Liver (tissue), 8 donors: ENCODE measurements at regions not wholly inside any gene's neighbourhood (a gene's known extent, or its start where the extent isn't known, plus 50 kb on each side); places are given as distances from the start of the nearest gene placed in this dataset.

ENCODE experiments used
- DNase-seq: peaks from one replicate; pipeline ENCODE4 v3.0.0-alpha.2; 2017; ENCODE audit warnings: low spot score
- H3K27ac ChIP-seq, 2 donors: one replicate each; pipeline ENCODE4 v1.7.0; 2013; ENCODE audit warnings: inconsistent platforms in 2 of 2, low read length in 2 of 2, control low read depth in 1 of 2, low read depth in 1 of 2, mild to moderate bottlenecking in 1 of 2
- H3K27me3 ChIP-seq, 4 donors: one replicate each; pipeline versions ENCODE4 v1.6.1 to v1.7.0; 2013; ENCODE audit warnings: low read length in 3 of 4, inconsistent platforms in 1 of 4, mild to moderate bottlenecking in 1 of 4, moderate library complexity in 1 of 4; ENCODE audit not compliant: control insufficient read depth in 4 of 4, insufficient read depth in 4 of 4
- H3K36me3 ChIP-seq, 4 donors: one replicate each; pipeline versions ENCODE4 v1.6.1 to v1.7.0; 2013; ENCODE audit warnings: low read length in 3 of 4, mild to moderate bottlenecking in 3 of 4, low read depth in 1 of 4, moderate library complexity in 1 of 4; ENCODE audit not compliant: control insufficient read depth in 4 of 4, insufficient read depth in 3 of 4
- H3K4me1 ChIP-seq, 4 donors: one replicate each; pipeline versions ENCODE4 v1.6.1 to v1.7.0; 2013; ENCODE audit warnings: low read length in 3 of 4, mild to moderate bottlenecking in 3 of 4, moderate library complexity in 1 of 4; ENCODE audit not compliant: control insufficient read depth in 4 of 4, insufficient read depth in 4 of 4
- H3K4me3 ChIP-seq, 3 donors: one replicate each; pipeline versions ENCODE4 v1.6.1 to v1.7.0; 2013; ENCODE audit warnings: low read length in 3 of 3, control low read depth in 1 of 3, low read depth in 1 of 3, mild to moderate bottlenecking in 1 of 3
- H3K9ac ChIP-seq, 2 donors: one replicate each; pipeline ENCODE4 v1.7.0; 2013; ENCODE audit warnings: low read length in 2 of 2, mild to moderate bottlenecking in 2 of 2, moderate library complexity in 2 of 2, control low read depth in 1 of 2, low read depth in 1 of 2
- H3K9me3 ChIP-seq, 4 donors: one replicate each; pipeline versions ENCODE4 v1.6.1 to v1.7.0; 2013; ENCODE audit warnings: low read length in 3 of 4; ENCODE audit not compliant: control insufficient read depth in 4 of 4
- ATF3 ChIP-seq: IDR thresholded peaks from 2 replicates; pipeline ENCODE4 v1.6.1; 2016; ENCODE audit warnings: antibody characterized with exemption
- CTCF ChIP-seq: fragments of 150-350 bp; IDR thresholded peaks from 2 replicates; pipeline ENCODE4 v1.5.1; 2017; ENCODE audit warnings: improper control_type of control experiment, low read depth, low read length; ENCODE audit not compliant: missing input control
- EGR1 ChIP-seq, 2 donors: IDR thresholded peaks; 2 replicates each; pipeline ENCODE4 v1.6.1; 2016 to 2018; ENCODE audit warnings: antibody characterized with exemption in 2 of 2, low read depth in 2 of 2
- FOXA1 ChIP-seq: IDR thresholded peaks from 2 replicates; pipeline ENCODE4 v1.6.1; 2016; ENCODE audit warnings: antibody characterized with exemption
- FOXA2 ChIP-seq: IDR thresholded peaks from 2 replicates; pipeline ENCODE4 v1.6.1; 2016; ENCODE audit warnings: antibody characterized with exemption
- GABPA ChIP-seq, 2 donors: IDR thresholded peaks in 1 of 2; conservative IDR thresholded peaks in 1 of 2; 2 replicates each; pipeline ENCODE4 v1.6.1; 2016; ENCODE audit warnings: antibody characterized with exemption in 2 of 2, mild to moderate bottlenecking in 1 of 2, moderate library complexity in 1 of 2
- HNF4A ChIP-seq, 2 donors: conservative IDR thresholded peaks; 2 replicates each; pipeline ENCODE4 v1.6.1; 2016; ENCODE audit warnings: antibody characterized with exemption in 2 of 2, mild to moderate bottlenecking in 2 of 2
- HNF4G ChIP-seq: IDR thresholded peaks from 2 replicates; pipeline ENCODE4 v1.6.1; 2016; ENCODE audit warnings: antibody characterized with exemption
- NR2F2 ChIP-seq: IDR thresholded peaks from 2 replicates; pipeline ENCODE4 v1.6.1; 2016; ENCODE audit warnings: antibody characterized with exemption
- RAD21 ChIP-seq, 2 donors: IDR thresholded peaks; 2 replicates each; pipeline ENCODE4 v1.6.1; 2016; ENCODE audit warnings: antibody characterized with exemption in 2 of 2, mild to moderate bottlenecking in 2 of 2
- REST ChIP-seq: IDR thresholded peaks from 2 replicates; pipeline ENCODE4 v1.6.1; 2016; ENCODE audit warnings: antibody characterized with exemption, mild to moderate bottlenecking
- RXRA ChIP-seq, 2 donors: IDR thresholded peaks; 2 replicates each; pipeline ENCODE4 v1.6.1; 2017 to 2018; ENCODE audit warnings: antibody characterized with exemption in 2 of 2, mild to moderate bottlenecking in 1 of 2
- SP1 ChIP-seq: IDR thresholded peaks from 2 replicates; pipeline ENCODE4 v1.6.1; 2018; ENCODE audit warnings: antibody characterized with exemption, mild to moderate bottlenecking
- TAF1 ChIP-seq: conservative IDR thresholded peaks from 2 replicates; pipeline ENCODE4 v1.6.1; 2016; ENCODE audit warnings: antibody characterized with exemption, mild to moderate bottlenecking
- WGBS: extraction: QIAGEN DNeasy Blood & Tissue Kit; methylation state at CpG from one replicate; pipeline ENCODE4 v1.1.7; 2013; 5-methylcytosine and 5-hydroxymethylcytosine counted together
- donor health status: healthy.
- donor health status: healthy.
- donor health status: healthy.
- donor health status: healthy.
- donor health status: healthy.

GRCh38 chr14:85437148-85437547 is 92.8 kb upstream of the FLRT2 start (continued):
- TF ChIP-seq CTCF (no peak), RAD21 (IDR thresholded peaks at IDR 0.05) (no peak), SP1 (no peak), HNF4G (no peak)

GRCh38 chr14:85438001-85438400 is 91.9 kb upstream of the FLRT2 start:
- no peaks in the 10 kb centered on the region for H3K9me3 ChIP-seq
- H3K4me1 ChIP-seq, result no peaks in the 10 kb centered on the region
- H3K27ac ChIP-seq, result no peak overlapping the region
- H3K27me3 ChIP-seq, result no peaks in the 10 kb centered on the region
- no peak overlapping the region for H3K4me3 ChIP-seq
- DNase-seq, result no peak
- 92% methylated on average over 13 of the region's 13 CpGs for WGBS
- no peaks in the 10 kb centered on the region for H3K36me3 ChIP-seq
- no peak overlapping the region for H3K9ac ChIP-seq
- TF ChIP-seq CTCF (no peak), FOXA1 (no peak), HNF4G (no peak), TAF1 (no peak), FOXA2 (no peak), NR2F2 (no peak), REST (no peak), EGR1 (IDR thresholded peaks at IDR 0.05; ENCODE audit: low read depth in 2 of 2) (no peak), RXRA (IDR thresholded peaks at IDR 0.05) (no peak), ATF3 (no peak), RAD21 (IDR thresholded peaks at IDR 0.05) (no peak), GABPA (IDR thresholded peaks at IDR 0.05 in 1 of 2, conservative IDR thresholded peaks at IDR 0.05 in 1 of 2) (no peak), SP1 (no peak), HNF4A (conservative IDR thresholded peaks at IDR 0.05) (no peak)
